PC-3 (cell line): ENCODE measurements at regions not wholly inside any gene's neighbourhood (a gene's known extent, or its start where the extent isn't known, plus 50 kb on each side); places are given as distances from the start of the nearest gene placed in this dataset.

ENCODE experiments used
- ATAC-seq: fragments of 200-7000 bp; cut with Tn5 transposase; 2 replicates; pipeline ENCODE4 v1.9.1; 2020; ENCODE audit warnings: mild to moderate bottlenecking, moderate library complexity
- BruUV-seq: library from RNA; stranded (reverse); fragments of 400-500 nt; replicated peaks from 2 replicates; lab custom pipeline; 2021; lab: Mats Ljungman, UMichigan
- CTCF ChIA-PET: fragments of 300-600 bp; sonication (Branson Sonifier 250); formaldehyde crosslinking; loops from one replicate; lab custom pipeline; 2022; ENCODE audit warnings: antibody characterized with exemption; lab: Charles Lee
- POLR2A ChIA-PET: fragments of 300-600 bp; sonication (Branson Sonifier 250); formaldehyde crosslinking; loops from one replicate; lab custom pipeline; 2022; ENCODE audit warnings: antibody characterized with exemption; ENCODE audit not compliant: unreplicated experiment; lab: Charles Lee
- DNase-seq: peaks from one replicate; pipeline ENCODE4 v3.0.0-alpha.2; 2015
- H2AFZ ChIP-seq: fragments of 300-600 bp; sonication (generic); 2 replicates; pipeline ENCODE4 v1.6.0; 2016; ENCODE audit warnings: antibody characterized with exemption, low read length
- H3F3A ChIP-seq: fragments of 300-600 bp; sonication (generic); one replicate; pipeline ENCODE4 v1.6.0; 2017; ENCODE audit warnings: antibody characterized with exemption, low read length, control low read depth, mild to moderate bottlenecking; ENCODE audit not compliant: unreplicated experiment
- H3K27ac ChIP-seq: fragments of 300-600 bp; sonication (generic); 2 replicates; pipeline ENCODE4 v1.5.1; 2016; ENCODE audit warnings: mild to moderate bottlenecking, low read length
- H3K27me3 ChIP-seq: fragments of 300-600 bp; sonication (generic); 2 replicates; pipeline ENCODE4 v1.6.1; 2016; ENCODE audit warnings: low read length, mixed read lengths
- H3K36me3 ChIP-seq: fragments of 300-600 bp; sonication (generic); 2 replicates; pipeline ENCODE4 v1.6.1; 2016; ENCODE audit warnings: low read depth, mixed run types, low read length, mixed read lengths
- H3K4me1 ChIP-seq: fragments of 300-600 bp; sonication (generic); 2 replicates; pipeline ENCODE4 v1.5.1; 2016; ENCODE audit warnings: low read length; ENCODE audit not compliant: insufficient read depth
- H3K4me2 ChIP-seq: fragments of 300-600 bp; sonication (generic); 2 replicates; pipeline ENCODE4 v1.6.0; 2016; ENCODE audit warnings: low read length
- H3K4me3 ChIP-seq: fragments of 300-600 bp; sonication (generic); 2 replicates; pipeline ENCODE4 v1.5.1; 2016; ENCODE audit warnings: mild to moderate bottlenecking, low read length, mixed read lengths
- H3K79me2 ChIP-seq: fragments of 300-600 bp; sonication (generic); 2 replicates; pipeline ENCODE4 v1.6.1; 2017; ENCODE audit warnings: low read length, mixed read lengths
- H3K9ac ChIP-seq: fragments of 300-600 bp; sonication (generic); 2 replicates; pipeline ENCODE4 v1.6.0; 2016; ENCODE audit warnings: mild to moderate bottlenecking, low read length
- H3K9me2 ChIP-seq: fragments of 300-600 bp; sonication (generic); replicated peaks from 2 replicates; pipeline ENCODE4 v1.6.1; 2016; ENCODE audit warnings: mixed run types, low read length, mixed read lengths
- H3K9me3 ChIP-seq: fragments of 300-600 bp; sonication (generic); 2 replicates; pipeline ENCODE4 v1.6.1; 2016; ENCODE audit warnings: low read length, mixed read lengths
- H4K20me1 ChIP-seq: fragments of 300-600 bp; sonication (generic); 2 replicates; pipeline ENCODE4 v1.6.1; 2016; ENCODE audit warnings: low read length, mixed read lengths
- EZH2 ChIP-seq: fragments of 300-600 bp; sonication (generic); IDR thresholded peaks from one replicate; pipeline ENCODE4 v1.6.1; 2017; ENCODE audit warnings: antibody characterized with exemption, mild to moderate bottlenecking, low read length; ENCODE audit not compliant: unreplicated experiment
- EZH2phosphoT487 ChIP-seq: fragments of 300-600 bp; sonication (generic); IDR thresholded peaks from 2 replicates; pipeline ENCODE4 v1.6.1; 2018; ENCODE audit warnings: mild to moderate bottlenecking, antibody characterized with exemption, low read length, borderline replicate concordance
- intact Hi-C: fragments of 100-400 bp; cut with micrococcal nuclease; formaldehyde crosslinking; loops from 2 replicates; pipeline ENCODE4 v1.9.0; 2023
- TF ChIP-seq, protein P1 (sequence below): fragments of 300-600 bp; sonication (generic); conservative IDR thresholded peaks from 2 replicates; pipeline ENCODE4 v1.5.1; 2017; ENCODE audit warnings: antibody characterized with exemption, low read depth, mild to moderate bottlenecking, low read length

DNA sequence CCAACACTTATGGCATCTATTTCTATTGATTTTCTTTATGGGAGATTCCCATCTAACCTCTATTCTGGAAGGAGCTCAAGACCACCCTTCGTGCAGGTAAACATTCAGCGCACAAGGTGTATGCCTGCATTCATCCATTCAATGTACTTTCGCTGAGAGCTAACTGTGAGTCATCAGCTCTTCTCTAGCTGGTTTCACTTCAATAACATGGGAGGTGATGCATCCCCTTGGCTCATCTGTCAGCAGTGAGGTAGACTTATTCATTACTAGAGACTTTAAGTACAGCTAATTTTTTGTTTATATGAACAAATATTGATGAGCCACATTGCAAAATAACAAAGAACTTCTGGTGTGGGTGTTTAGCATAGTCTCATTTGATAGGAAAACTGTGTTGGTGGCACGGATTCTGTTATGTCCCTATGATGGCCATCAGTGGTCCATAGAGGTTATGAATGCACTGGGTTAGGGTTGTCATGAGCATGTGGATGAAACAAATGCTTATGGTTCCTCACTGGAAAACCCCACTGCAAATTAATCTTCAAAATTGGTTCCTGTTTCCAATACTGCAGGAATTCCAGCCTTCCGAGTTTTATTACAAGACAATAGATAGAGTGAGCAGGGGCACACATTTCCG, 1151.0 kb downstream of the BCL11B start:
- CTCF ChIA-PET, result no interaction called here
- BruUV-seq, result no TSS peak

DNA sequence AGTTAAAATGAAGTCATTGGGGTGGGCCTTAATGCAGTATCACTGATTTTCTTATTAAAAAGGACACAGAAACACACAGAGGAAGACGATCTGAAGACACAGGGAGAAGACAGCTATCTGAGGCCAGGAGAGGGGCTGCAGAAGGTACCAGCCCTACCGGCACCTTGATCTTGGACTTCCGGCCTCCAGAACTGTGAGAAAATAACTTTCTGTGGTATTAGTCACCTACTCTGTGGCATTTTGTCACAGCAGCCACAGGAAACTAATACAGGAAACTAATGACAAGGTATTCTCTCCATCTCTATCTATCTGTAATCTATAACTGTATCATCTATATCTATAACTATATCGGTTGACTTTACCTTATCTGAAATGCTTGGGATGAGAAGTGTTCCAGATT, 1149.5 kb downstream of the BCL11B start:
- no peaks in the 10 kb centered on the region for H3K79me2 ChIP-seq
- CTCF ChIA-PET, result no interaction called here
- no peaks in the 10 kb centered on the region for H3F3A ChIP-seq
- H3K9me3 ChIP-seq, result no peaks in the 10 kb centered on the region
- no TSS peak for BruUV-seq
- POLR2A ChIA-PET, result no interaction called here
- no peaks in the 10 kb centered on the region for H3K36me3 ChIP-seq
- intact Hi-C loops, result no loop called here
- H3K9ac ChIP-seq, result no peak overlapping the region
- TF ChIP-seq EZH2phosphoT487 (no peak), EZH2 (no peak)
- TF ChIP-seq, protein P1, sequence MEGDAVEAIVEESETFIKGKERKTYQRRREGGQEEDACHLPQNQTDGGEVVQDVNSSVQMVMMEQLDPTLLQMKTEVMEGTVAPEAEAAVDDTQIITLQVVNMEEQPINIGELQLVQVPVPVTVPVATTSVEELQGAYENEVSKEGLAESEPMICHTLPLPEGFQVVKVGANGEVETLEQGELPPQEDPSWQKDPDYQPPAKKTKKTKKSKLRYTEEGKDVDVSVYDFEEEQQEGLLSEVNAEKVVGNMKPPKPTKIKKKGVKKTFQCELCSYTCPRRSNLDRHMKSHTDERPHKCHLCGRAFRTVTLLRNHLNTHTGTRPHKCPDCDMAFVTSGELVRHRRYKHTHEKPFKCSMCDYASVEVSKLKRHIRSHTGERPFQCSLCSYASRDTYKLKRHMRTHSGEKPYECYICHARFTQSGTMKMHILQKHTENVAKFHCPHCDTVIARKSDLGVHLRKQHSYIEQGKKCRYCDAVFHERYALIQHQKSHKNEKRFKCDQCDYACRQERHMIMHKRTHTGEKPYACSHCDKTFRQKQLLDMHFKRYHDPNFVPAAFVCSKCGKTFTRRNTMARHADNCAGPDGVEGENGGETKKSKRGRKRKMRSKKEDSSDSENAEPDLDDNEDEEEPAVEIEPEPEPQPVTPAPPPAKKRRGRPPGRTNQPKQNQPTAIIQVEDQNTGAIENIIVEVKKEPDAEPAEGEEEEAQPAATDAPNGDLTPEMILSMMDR, result no peak
- no peaks in the 10 kb centered on the region for H3K27me3 ChIP-seq
- H3K4me2 ChIP-seq, result no peak overlapping the region
- ATAC-seq (no peak), DNase-seq (no peak)
- no peaks in the 10 kb centered on the region for H3K4me1 ChIP-seq
- no peaks in the 10 kb centered on the region for H4K20me1 ChIP-seq
- no peak overlapping the region for H3K4me3 ChIP-seq
- H3K27ac ChIP-seq, result no peak overlapping the region
- H3K9me2 ChIP-seq, result no peaks in the 10 kb centered on the region
- H2AFZ ChIP-seq, result no peak overlapping the region

More for the DNA sequence above, 1151.0 kb downstream of the BCL11B start:
- Histone ChIP-seq H3F3A (no peaks in the 10 kb centered on the region), H2AFZ (no peak overlapping the region), H3K9me2 (no peaks in the 10 kb centered on the region), H3K9me3 (no peaks in the 10 kb centered on the region), H4K20me1 (no peaks in the 10 kb centered on the region), H3K9ac (no peak overlapping the region), H3K79me2 (no peaks in the 10 kb centered on the region), H3K4me3 (no peak overlapping the region), H3K4me1 (no peaks in the 10 kb centered on the region), H3K27ac (no peak overlapping the region), H3K27me3 (no peaks in the 10 kb centered on the region), H3K36me3 (no peaks in the 10 kb centered on the region), H3K4me2 (no peak overlapping the region)
- no peak for TF ChIP-seq EZH2phosphoT487
- TF ChIP-seq EZH2, result no peak
- TF ChIP-seq, protein P1, result no peak
- intact Hi-C loops, result no loop called here
- ATAC-seq, result no peak
- peak; percentile 28 for DNase-seq
- POLR2A ChIA-PET, result no interaction called here

DNA sequence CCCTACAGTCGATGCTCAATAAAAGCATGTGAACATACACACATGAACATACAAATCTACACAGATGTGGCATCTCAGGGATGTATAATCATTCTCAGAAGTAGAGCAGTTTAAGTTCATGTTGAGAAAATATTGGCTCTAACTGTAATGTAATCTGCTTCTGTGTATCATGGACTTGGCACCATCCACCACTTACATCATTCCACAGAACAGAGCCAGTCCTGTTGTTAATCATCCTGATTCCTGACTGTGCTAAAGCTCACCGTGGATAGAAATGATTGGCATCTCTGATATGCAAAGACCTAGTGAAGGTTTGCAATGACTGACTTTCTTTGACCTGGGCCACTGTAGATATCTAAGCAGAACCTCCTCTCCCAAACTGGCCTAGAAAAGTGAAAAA, 1141.3 kb downstream of the BCL11B start:
- H3K79me2 ChIP-seq, result no peaks in the 10 kb centered on the region
- ChIA-PET POLR2A (no interaction called here), CTCF (no interaction called here)
- no peak overlapping the region for H3K27ac ChIP-seq
- no peaks in the 10 kb centered on the region for H3K9me3 ChIP-seq
- ATAC-seq (no peak), DNase-seq (no peak)
- no peaks in the 10 kb centered on the region for H4K20me1 ChIP-seq
- no peak overlapping the region for H3K4me2 ChIP-seq
- H3K9ac ChIP-seq, result no peak overlapping the region
- no TSS peak for BruUV-seq
- H3K27me3 ChIP-seq, result peaks cover 11% of the 10 kb centered on the region
- H3K4me3 ChIP-seq, result no peak overlapping the region
- H3F3A ChIP-seq, result no peaks in the 10 kb centered on the region
- no peak overlapping the region for H2AFZ ChIP-seq
- no peaks in the 10 kb centered on the region for H3K36me3 ChIP-seq
- intact Hi-C loops, result no loop called here
- TF ChIP-seq, protein P1, result no peak
- no peak for TF ChIP-seq EZH2phosphoT487
- no peak for TF ChIP-seq EZH2
- no peaks in the 10 kb centered on the region for H3K9me2 ChIP-seq
- no peaks in the 10 kb centered on the region for H3K4me1 ChIP-seq
